Breast epithelium (tissue), 4 donors: ENCODE measurements at regions not wholly inside any gene's neighbourhood (a gene's known extent, or its start where the extent isn't known, plus 50 kb on each side); places are given as distances from the start of the nearest gene placed in this dataset.
A peak's percentile ranks its signal among the peaks of the same experiment; 100 is the strongest.

Source experiments
- DNase-seq, 2 donors: peaks; one replicate each; pipeline ENCODE4 v3.0.0-alpha.2; 2019; ENCODE audit warnings: low spot score in 2 of 2
- H3K27ac ChIP-seq, 2 donors: fragments of 200-600 bp; sonication (generic) in 1 of 2; one replicate each; pipeline ENCODE4 v1.5.1; 2016 to 2019; ENCODE audit warnings: mild to moderate bottlenecking in 1 of 2
- H3K27me3 ChIP-seq, 2 donors: fragments of 200-600 bp; sonication (generic) in 1 of 2; one replicate each; pipeline versions ENCODE4 v1.5.1 to v1.6.0; 2017 to 2019; ENCODE audit warnings: control low read depth in 1 of 2, mild to moderate bottlenecking in 1 of 2
- H3K36me3 ChIP-seq: fragments of 200-600 bp; one replicate; pipeline ENCODE4 v1.5.1; 2019
- H3K4me1 ChIP-seq, 2 donors: fragments of 200-600 bp; sonication (generic); one replicate each; pipeline ENCODE4 v1.5.1; 2016 to 2019; ENCODE audit warnings: control low read depth in 1 of 2
- H3K4me3 ChIP-seq, 3 donors: fragments of 200-600 bp; sonication (generic); 1 replicate in 2 of 3; 2 replicates in 1 of 3; pipeline ENCODE4 v1.5.1; 2016 to 2019; ENCODE audit warnings: mild to moderate bottlenecking in 3 of 3, moderate library complexity in 2 of 3
- H3K9me3 ChIP-seq, 2 donors: fragments of 200-600 bp; sonication (generic) in 1 of 2; one replicate each; pipeline ENCODE4 v1.5.1; 2016 to 2019; ENCODE audit warnings: control low read depth in 1 of 2
- POLR2A ChIP-seq: fragments of 450-650 bp; IDR thresholded peaks from one replicate; pipeline ENCODE4 v1.6.1; 2016; ENCODE audit warnings: antibody characterized with exemption, mild to moderate bottlenecking, moderate library complexity
- POLR2AphosphoS5 ChIP-seq, 3 donors: sonication (generic); formaldehyde crosslinking; IDR thresholded peaks; one replicate each; pipeline ENCODE4 v1.6.1; 2017; ENCODE audit warnings: antibody characterized with exemption in 3 of 3
- intact Hi-C: fragments of 100-400 bp; cut with DNase I; formaldehyde crosslinking; loops from one replicate; pipeline ENCODE4 v1.15.1; 2023; ENCODE audit warnings: low total_unique reads
- TF ChIP-seq, protein P1 (sequence below), 3 donors: fragments of 450-650 bp; IDR thresholded peaks; one replicate each; pipeline ENCODE4 v1.5.1; 2016 to 2017; ENCODE audit warnings: antibody characterized with exemption in 3 of 3, mild to moderate bottlenecking in 3 of 3, moderate library complexity in 3 of 3

DNA sequence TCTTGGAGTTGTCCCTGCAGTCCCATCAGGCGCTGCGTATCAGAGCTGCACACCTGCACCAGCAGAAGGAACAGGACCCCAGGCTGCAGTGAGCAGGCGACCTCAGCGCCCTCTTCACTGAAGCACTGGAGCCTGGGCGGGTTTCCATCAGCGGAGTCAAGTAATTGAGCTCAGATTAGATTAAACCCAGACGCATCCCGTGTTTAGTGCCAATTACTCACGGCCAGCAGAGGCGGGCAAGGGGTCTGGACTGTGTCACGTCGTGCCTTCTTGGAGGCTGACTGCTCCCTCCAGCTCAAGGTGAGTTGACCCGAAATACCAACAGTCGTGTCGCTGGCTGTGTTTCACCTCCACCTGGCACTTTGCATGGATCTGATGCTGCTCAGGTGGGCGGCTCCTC, 123.6 kb downstream of the CXCL12 start:
- peaks cover 0 to under 1% of the 10 kb centered on the region in 2 donors for H3K9me3 ChIP-seq
- H3K36me3 ChIP-seq = no peaks in the 10 kb centered on the region
- peak overlapping the region; percentile 17 to 84 for H3K27ac ChIP-seq
- peaks cover 0 to 2% of the 10 kb centered on the region in 2 donors for H3K4me1 ChIP-seq
- no peak for DNase-seq
- intact Hi-C loops = no loop called here
- H3K27me3 ChIP-seq = no peaks in the 10 kb centered on the region
- TF ChIP-seq, protein P1, sequence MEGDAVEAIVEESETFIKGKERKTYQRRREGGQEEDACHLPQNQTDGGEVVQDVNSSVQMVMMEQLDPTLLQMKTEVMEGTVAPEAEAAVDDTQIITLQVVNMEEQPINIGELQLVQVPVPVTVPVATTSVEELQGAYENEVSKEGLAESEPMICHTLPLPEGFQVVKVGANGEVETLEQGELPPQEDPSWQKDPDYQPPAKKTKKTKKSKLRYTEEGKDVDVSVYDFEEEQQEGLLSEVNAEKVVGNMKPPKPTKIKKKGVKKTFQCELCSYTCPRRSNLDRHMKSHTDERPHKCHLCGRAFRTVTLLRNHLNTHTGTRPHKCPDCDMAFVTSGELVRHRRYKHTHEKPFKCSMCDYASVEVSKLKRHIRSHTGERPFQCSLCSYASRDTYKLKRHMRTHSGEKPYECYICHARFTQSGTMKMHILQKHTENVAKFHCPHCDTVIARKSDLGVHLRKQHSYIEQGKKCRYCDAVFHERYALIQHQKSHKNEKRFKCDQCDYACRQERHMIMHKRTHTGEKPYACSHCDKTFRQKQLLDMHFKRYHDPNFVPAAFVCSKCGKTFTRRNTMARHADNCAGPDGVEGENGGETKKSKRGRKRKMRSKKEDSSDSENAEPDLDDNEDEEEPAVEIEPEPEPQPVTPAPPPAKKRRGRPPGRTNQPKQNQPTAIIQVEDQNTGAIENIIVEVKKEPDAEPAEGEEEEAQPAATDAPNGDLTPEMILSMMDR (IDR thresholded peaks at IDR 0.05) = no peak
- TF ChIP-seq POLR2A (no peak), POLR2AphosphoS5 (IDR thresholded peaks at IDR 0.05) (no peak)
- H3K4me3 ChIP-seq = no peak overlapping the region

DNA sequence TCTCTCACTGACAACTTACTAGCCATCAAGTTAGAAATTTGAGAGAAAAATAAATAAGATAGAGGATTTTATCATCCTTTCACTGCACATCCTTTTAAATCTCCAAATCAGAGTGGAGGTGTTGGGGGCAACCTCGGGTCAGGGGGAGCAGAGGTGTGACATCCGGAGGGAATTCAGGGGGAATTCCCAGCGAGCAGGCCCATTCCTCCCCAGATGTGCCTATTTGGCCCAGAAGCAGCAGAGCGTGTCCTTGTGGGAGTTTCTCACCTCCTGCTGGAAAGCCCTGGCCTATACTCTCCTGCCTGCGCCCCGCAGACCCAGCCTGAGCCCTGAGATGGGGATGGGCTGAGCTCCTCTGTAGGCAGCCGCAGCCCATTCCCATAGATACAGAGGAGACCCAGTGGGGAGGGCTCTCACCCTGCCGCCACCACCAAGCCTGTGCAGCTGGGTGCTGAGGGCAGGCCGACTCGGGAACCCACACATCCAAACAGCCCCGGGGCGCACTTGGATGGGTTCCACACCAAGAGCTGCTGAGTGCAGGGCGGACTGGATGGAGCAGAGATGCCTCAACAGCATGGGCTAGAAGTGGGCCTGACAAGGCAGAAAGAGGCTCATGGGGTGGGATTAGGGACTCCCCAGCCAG, 124.5 kb downstream of the CXCL12 start:
- H3K36me3 ChIP-seq = no peaks in the 10 kb centered on the region
- no peak for DNase-seq
- peaks cover 0 to 2% of the 10 kb centered on the region in 2 donors for H3K4me1 ChIP-seq
- no peak overlapping the region for H3K4me3 ChIP-seq
- H3K9me3 ChIP-seq = no peaks in the 10 kb centered on the region
- H3K27me3 ChIP-seq = no peaks in the 10 kb centered on the region
- intact Hi-C loops = no loop called here
- no peak for TF ChIP-seq POLR2AphosphoS5 (IDR thresholded peaks at IDR 0.05)
- TF ChIP-seq POLR2A = no peak
- TF ChIP-seq, protein P1 (IDR thresholded peaks at IDR 0.05) = no peak
- H3K27ac ChIP-seq = peak overlapping the region in 1 of 2 donors; percentile 84

DNA sequence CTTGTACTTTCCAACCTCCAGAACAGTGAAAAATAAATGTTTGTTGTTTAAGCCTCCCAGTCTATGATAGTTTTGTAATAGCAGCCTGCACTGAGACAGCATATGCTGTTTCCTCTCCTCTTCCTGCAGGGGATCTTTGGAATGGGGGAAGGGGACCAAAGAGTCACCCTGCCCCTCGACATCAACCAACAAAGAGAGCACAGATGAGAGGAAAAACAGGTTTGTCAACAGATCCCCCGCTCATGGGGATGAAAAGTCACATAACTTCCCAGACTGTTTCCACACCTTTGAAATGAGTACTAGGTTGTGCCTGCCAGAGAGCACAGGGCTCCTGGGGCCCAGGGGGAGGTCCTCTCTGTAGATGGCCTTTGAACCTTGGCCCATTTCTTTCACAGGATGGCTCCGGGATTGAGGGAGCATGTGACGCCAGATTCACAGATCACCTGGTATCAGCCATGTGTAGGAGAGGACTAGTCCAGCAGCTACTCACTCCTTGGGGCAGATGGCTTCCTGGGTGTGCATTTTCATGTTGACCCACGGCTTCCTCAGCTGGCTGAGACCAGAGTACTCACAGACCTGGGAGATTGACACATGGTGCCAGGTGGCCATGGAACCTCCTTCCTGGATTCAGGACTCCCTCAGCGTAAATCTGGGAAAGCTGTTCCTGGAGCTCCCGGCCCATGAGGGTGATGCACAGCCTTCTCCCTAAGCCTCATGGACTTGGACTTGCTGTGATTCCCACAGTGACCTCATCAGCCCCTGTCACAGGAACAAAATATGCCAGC, 125.6 kb downstream of the CXCL12 start:
- Histone ChIP-seq H3K27ac (no peak overlapping the region), H3K36me3 (no peaks in the 10 kb centered on the region), H3K4me3 (no peak overlapping the region), H3K9me3 (no peaks in the 10 kb centered on the region), H3K27me3 (no peaks in the 10 kb centered on the region), H3K4me1 (peaks cover 0 to 2% of the 10 kb centered on the region in 2 donors)
- no peak for DNase-seq
- TF ChIP-seq POLR2AphosphoS5 (IDR thresholded peaks at IDR 0.05) (no peak), POLR2A (no peak)
- TF ChIP-seq, protein P1 (IDR thresholded peaks at IDR 0.05) = no peak
- intact Hi-C loops = no loop called here

DNA sequence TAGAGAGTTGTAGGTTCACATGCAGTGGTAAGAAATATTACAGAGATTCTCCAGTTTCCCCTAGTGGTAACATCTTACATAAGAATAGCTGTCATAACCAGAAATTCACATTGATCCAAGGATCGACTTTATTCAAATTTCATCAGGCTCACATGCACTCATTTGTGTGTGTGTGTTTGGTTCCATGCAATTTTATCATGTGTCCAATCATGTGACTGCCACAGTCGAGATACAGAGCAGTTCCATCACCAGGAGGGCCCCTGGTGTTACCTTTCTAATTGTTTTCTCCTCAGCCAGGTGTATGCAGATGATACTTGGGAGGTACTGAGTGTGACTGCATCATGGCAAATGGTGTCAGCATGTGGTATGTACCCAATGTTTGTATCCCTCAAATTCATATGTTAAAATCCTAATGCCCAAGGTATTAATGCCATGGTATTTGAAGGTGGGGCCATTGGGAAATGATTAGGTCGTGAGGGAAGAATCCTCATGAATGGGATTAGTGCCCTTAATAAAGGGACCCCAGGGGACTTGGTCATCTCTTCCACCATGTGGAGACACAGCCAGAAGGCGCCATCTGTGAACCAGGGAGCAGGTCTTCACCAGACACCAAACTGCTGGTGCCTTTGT, 126.3 kb downstream of the CXCL12 start:
- Histone ChIP-seq H3K27ac (no peak overlapping the region), H3K4me1 (peaks cover 0 to 2% of the 10 kb centered on the region in 2 donors), H3K27me3 (no peaks in the 10 kb centered on the region), H3K9me3 (no peaks in the 10 kb centered on the region), H3K4me3 (no peak overlapping the region), H3K36me3 (no peaks in the 10 kb centered on the region)
- TF ChIP-seq POLR2A = no peak
- DNase-seq = no peak
- intact Hi-C loops = no loop called here

DNA sequence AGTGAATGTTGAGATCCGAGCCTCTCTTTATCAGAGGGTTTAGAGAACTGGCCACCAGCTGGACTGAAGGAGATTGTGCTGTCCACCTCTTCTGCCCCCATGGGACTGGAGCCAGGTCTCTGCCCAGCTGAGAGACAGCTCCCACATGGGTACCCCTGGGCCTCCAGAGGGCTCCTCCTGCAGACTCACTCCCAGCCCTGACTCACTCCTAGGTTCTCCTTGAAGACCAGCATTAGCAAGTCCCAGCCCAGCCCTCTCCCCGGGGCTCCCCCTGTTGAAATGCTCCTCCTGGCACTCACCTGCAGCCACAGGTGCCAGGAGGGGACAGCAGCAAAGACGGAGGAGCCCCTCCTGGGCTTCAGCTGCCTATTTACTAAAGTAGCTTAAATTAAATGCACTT, 126.9 kb downstream of the CXCL12 start:
- TF ChIP-seq, protein P1 (IDR thresholded peaks at IDR 0.05) = no peak
- TF ChIP-seq POLR2A (no peak), POLR2AphosphoS5 (IDR thresholded peaks at IDR 0.05) (no peak)
- H3K4me3 ChIP-seq = no peak overlapping the region
- DNase-seq = no peak
- intact Hi-C loops = no loop called here
- no peaks in the 10 kb centered on the region for H3K27me3 ChIP-seq
- H3K9me3 ChIP-seq = no peaks in the 10 kb centered on the region
- H3K36me3 ChIP-seq = no peaks in the 10 kb centered on the region
- no peak overlapping the region for H3K27ac ChIP-seq
- peaks cover 0 to 2% of the 10 kb centered on the region in 2 donors for H3K4me1 ChIP-seq
